ENCODE measurements at regions not wholly inside any gene's neighbourhood (a gene's known extent, or its start where the extent isn't known, plus 50 kb on each side); places are given as distances from the start of the nearest gene placed in this dataset.

GRCh38 chr11:111045407-111045803 lies 200.1 kb upstream of the POU2AF2 start:
- no peak for DNase-seq (ENCODE audit: low read depth in 3 of 3, low spot score in 2 of 3)

- DNase-seq (ENCODE audit: low read depth in 3 of 3, low spot score in 2 of 3): no peak
These were observed 200.6 kb upstream of the POU2AF2 start for GRCh38 chr11:111044751-111045406.

GRCh38 chr11:111039982-111040381 lies 205.5 kb upstream of the POU2AF2 start:
- DNase-seq (ENCODE audit: low read depth in 3 of 3, low spot score in 2 of 3): no peak

GRCh38 chr11:111035746-111036145 lies 209.8 kb upstream of the POU2AF2 start:
- DNase-seq (ENCODE audit: low read depth in 3 of 3, low spot score in 2 of 3): no peak

DNA sequence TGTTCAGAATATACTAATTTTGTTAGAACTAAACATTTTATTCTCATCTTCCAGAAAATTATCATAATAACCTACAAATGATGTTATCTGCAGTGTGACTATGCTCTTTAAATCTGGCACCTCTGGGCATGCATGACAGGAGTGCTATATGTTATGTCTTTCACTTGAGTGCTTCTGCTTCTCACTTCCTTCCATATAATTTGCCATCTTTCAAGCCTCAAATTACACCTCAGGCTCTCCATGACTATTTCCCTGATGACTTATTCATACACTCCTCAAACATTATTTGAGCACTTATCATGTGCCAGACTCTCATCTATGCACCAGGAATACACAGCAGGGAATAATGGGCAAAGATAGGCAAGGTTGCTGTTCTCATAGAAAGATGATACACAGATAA lies 219.3 kb upstream of the POU2AF2 start:
- no peak for DNase-seq (ENCODE audit: low read depth in 3 of 3, low spot score in 2 of 3)

GRCh38 chr11:111021131-111021530 lies 224.4 kb upstream of the POU2AF2 start:
- DNase-seq (ENCODE audit: low read depth in 3 of 3, low spot score in 2 of 3): no peak

GRCh38 chr11:111019871-111020670 lies 225.5 kb upstream of the POU2AF2 start:
- DNase-seq (ENCODE audit: low read depth in 3 of 3, low spot score in 2 of 3): no peak

DNA sequence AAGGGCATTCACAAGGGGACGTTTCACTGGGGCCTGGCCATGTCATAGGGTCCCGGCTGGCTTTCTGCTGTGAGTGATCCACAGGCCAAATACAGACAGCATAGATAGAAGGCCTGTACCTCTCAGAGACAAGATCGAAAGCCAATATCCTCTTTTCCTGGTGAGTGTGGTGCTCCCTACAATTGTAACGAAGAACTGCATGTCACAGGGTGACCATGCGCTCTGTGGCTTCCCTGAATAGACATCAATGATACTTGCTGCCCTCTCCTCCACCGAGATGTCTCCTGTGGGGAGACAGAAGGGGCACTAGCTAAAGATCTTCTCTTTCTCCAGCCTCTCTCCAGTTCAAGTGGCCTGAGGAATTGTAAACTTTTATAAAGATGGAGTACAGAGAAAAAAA lies 226.1 kb upstream of the POU2AF2 start:
- no peak for DNase-seq (ENCODE audit: low read depth in 3 of 3, low spot score in 2 of 3)

DNA sequence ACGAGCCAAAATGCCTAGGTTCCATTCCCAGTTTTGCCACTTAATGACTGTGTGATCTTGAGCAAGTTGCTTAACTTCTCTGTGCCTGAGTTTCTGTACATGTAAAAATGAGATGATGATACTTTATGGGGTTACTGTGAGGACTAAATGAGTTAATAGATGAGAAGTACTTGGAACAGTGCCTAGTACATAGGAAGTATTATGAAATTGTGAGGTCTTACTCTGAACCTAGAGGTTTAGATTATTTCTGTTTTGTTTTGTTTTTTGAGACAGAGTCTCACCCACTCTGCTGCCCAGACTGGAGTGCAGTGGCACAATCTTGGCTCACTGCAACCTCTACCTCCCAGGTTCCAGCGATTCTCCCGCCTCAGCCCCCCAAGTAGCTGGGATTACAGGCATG lies 227.0 kb upstream of the POU2AF2 start:
- no peak for DNase-seq (ENCODE audit: low read depth in 3 of 3, low spot score in 2 of 3)

- DNase-seq (ENCODE audit: low read depth in 3 of 3, low spot score in 2 of 3): no peak
These were observed 233.0 kb upstream of the POU2AF2 start for GRCh38 chr11:111012491-111012890.

GRCh38 chr11:111011275-111011594 lies 234.3 kb upstream of the POU2AF2 start:
- no peak for DNase-seq (ENCODE audit: low read depth in 3 of 3, low spot score in 2 of 3)

DNA sequence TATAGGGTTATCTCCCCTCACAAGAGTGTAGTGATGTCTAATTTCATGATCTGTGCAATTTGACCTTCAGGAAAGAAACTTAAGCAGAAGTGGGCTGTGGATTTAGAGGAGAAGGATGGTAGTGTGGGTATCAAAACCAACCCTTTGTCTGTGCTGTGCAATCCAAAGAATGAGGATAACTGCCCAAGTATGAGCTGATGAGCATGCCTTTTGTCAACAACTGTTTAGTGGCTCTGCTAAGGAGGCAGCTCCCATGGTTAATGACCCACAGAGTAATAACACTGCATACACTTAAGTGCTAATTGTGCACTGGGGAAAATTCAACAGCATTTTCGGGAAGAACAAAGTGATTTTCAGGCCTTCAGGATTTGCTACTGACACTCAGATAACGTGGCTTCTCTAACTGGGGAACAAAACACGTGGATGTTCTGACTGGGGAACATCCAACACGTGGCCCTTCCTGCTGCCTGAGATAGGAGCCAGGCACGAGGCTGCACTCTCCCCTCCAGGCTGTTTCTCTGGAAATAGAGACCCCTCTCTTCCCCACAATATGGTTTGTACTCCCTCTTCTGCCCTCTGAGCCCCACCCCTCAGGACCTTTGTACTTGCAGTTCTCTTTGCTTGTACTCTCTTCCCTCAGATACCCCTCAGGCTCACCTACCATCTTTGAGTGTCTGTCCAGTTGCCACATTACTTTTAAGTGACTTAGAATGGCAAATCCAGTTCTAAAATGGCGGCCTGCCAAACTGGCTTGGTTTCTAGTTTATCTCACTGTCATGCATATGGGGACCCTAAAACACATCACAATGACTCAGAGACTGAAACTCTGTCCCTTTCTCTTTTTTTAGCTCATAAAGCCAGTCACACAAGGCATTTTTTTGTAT lies 234.9 kb upstream of the POU2AF2 start:
- DNase-seq (ENCODE audit: low read depth in 3 of 3, low spot score in 2 of 3): no peak

- DNase-seq (ENCODE audit: low read depth in 3 of 3, low spot score in 2 of 3): no peak
These were observed 239.3 kb upstream of the POU2AF2 start for GRCh38 chr11:111006227-111006626.

- no peak for DNase-seq (ENCODE audit: low read depth in 3 of 3, low spot score in 2 of 3)
These were observed 243.4 kb upstream of the POU2AF2 start for GRCh38 chr11:111001986-111002611.

DNA sequence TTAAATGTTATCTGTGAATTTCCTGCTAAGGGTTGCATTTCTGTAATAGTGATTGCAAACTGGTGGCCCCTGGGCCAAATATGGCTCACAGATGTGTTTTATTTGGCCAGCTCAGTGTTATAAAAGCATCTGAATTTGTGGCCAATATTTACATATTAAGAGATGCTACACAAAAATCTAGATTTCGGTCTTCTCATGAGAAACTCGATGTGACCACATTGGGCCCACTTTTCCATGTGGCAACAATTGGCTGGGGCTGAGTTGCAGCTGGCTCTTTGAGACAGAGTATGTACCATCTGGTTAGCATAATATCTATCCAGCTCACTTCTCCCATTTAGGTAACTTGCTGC lies 244.5 kb upstream of the POU2AF2 start:
- DNase-seq (ENCODE audit: low read depth in 3 of 3, low spot score in 2 of 3): no peak

DNA sequence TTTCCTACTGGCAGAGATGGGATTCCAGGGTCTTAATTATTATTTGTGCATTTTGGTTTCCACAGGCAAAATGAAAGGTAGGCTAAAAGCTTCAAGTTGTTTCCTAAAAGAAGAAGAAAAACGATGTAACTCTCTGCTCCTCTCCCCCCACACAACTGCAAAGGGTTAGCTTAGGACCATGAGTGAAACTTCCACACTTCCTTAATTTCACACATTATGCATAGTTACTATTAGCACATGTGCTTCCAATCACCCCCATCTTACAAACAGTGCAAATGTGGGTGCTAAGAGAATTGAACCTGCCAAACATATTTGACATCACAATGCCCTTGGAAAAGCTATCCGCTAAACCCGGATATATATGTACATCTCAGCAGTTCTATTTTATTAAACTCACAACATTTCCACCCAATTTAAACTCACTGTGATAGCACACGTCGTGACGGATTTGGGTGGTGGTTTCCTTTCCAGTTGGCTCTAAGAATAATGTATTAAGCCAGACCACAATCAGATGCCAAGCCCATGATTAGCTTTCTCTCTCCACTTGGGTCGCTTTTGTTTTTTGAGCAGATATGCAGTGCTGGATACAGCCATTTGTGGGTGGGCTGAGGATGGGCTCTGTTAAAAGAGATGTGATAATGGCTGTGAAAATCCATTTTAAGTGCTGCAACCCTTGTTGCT lies 245.0 kb upstream of the POU2AF2 start:
- DNase-seq (ENCODE audit: low read depth in 3 of 3, low spot score in 2 of 3): no peak

GRCh38 chr11:110992481-110992880 lies 253.0 kb upstream of the POU2AF2 start:
- no peak for DNase-seq (ENCODE audit: low read depth in 3 of 3, low spot score in 2 of 3)

- no peak for DNase-seq (ENCODE audit: low read depth in 3 of 3, low spot score in 2 of 3)
These were observed 253.7 kb upstream of the POU2AF2 start for GRCh38 chr11:110991661-110992355.

GRCh38 chr11:110990311-110990710 lies 255.2 kb upstream of the POU2AF2 start:
- DNase-seq (ENCODE audit: low read depth in 3 of 3, low spot score in 2 of 3): no peak

Data from right renal cortex interstitium (tissue), 3 donors.